ENCODE measurements at regions not wholly inside any gene's neighbourhood (a gene's known extent, or its start where the extent isn't known, plus 50 kb on each side); places are given as distances from the start of the nearest gene placed in this dataset.

DNA sequence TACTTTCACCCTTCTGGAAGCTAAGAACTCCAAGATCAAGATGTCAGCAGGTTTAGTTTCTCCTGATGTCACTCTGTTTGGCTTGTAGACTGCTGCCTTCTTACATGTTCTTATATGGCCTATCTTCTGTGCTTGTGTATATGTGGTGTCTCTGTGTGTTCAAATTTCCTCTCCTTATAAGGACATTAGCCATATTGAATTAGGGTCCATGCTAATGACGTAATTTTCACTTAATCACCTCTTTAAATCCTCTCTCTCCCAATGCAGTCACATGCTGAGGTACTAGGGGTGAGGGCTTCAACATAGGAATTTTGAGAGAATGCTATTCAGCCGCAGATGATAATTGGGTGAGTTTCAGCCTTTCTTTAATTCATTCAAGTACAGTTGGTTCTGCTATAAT, 458.3 kb upstream of the SYT4 start:
- H3K27me3 ChIP-seq (ENCODE audit: control insufficient read depth in 2 of 2, insufficient read depth in 2 of 2, low read length in 2 of 2), result no peaks in the 10 kb centered on the region
- H3K9ac ChIP-seq (ENCODE audit: low read depth in 1 of 2, low read length in 2 of 2), result no peak overlapping the region
- no peak overlapping the region for H3K4me3 ChIP-seq (ENCODE audit: low read length in 2 of 2)

GRCh38 chr18:43744960-43745745, 467.9 kb upstream of the SYT4 start:
- Histone ChIP-seq H3K36me3 (ENCODE audit: control insufficient read depth in 2 of 2, insufficient read depth in 2 of 2, low read length in 2 of 2) (no peaks in the 10 kb centered on the region), H3K27ac (ENCODE audit: low read depth in 2 of 2, low read length in 2 of 2) (no peak overlapping the region)

More for the DNA sequence above, 458.3 kb upstream of the SYT4 start:
- Histone ChIP-seq H3K36me3 (ENCODE audit: control insufficient read depth in 2 of 2, insufficient read depth in 2 of 2, low read length in 2 of 2) (no peaks in the 10 kb centered on the region), H3K27ac (ENCODE audit: low read depth in 2 of 2, low read length in 2 of 2) (no peak overlapping the region), H3K4me1 (ENCODE audit: control insufficient read depth in 2 of 2, insufficient read depth in 2 of 2, low read length in 2 of 2) (no peaks in the 10 kb centered on the region), H3K9me3 (ENCODE audit: control insufficient read depth in 2 of 2, low read length in 2 of 2) (peaks cover 0 to 3% of the 10 kb centered on the region in 2 donors)

GRCh38 chr18:43751203-43751602, 473.9 kb upstream of the SYT4 start:
- Histone ChIP-seq H3K36me3 (ENCODE audit: control insufficient read depth in 2 of 2, insufficient read depth in 2 of 2, low read length in 2 of 2) (no peaks in the 10 kb centered on the region), H3K4me1 (ENCODE audit: control insufficient read depth in 2 of 2, insufficient read depth in 2 of 2, low read length in 2 of 2) (no peaks in the 10 kb centered on the region), H3K9ac (ENCODE audit: low read depth in 1 of 2, low read length in 2 of 2) (no peak overlapping the region), H3K9me3 (ENCODE audit: control insufficient read depth in 2 of 2, low read length in 2 of 2) (no peaks in the 10 kb centered on the region), H3K4me3 (ENCODE audit: low read length in 2 of 2) (no peak overlapping the region), H3K27me3 (ENCODE audit: control insufficient read depth in 2 of 2, insufficient read depth in 2 of 2, low read length in 2 of 2) (no peaks in the 10 kb centered on the region), H3K27ac (ENCODE audit: low read depth in 2 of 2, low read length in 2 of 2) (no peak overlapping the region)

More at GRCh38 chr18:43744960-43745745, 467.9 kb upstream of the SYT4 start:
- Histone ChIP-seq H3K9me3 (ENCODE audit: control insufficient read depth in 2 of 2, low read length in 2 of 2) (peaks cover 0 to 4% of the 10 kb centered on the region in 2 donors), H3K4me1 (ENCODE audit: control insufficient read depth in 2 of 2, insufficient read depth in 2 of 2, low read length in 2 of 2) (no peaks in the 10 kb centered on the region), H3K27me3 (ENCODE audit: control insufficient read depth in 2 of 2, insufficient read depth in 2 of 2, low read length in 2 of 2) (no peaks in the 10 kb centered on the region), H3K4me3 (ENCODE audit: low read length in 2 of 2) (no peak overlapping the region), H3K9ac (ENCODE audit: low read depth in 1 of 2, low read length in 2 of 2) (no peak overlapping the region)

DNA sequence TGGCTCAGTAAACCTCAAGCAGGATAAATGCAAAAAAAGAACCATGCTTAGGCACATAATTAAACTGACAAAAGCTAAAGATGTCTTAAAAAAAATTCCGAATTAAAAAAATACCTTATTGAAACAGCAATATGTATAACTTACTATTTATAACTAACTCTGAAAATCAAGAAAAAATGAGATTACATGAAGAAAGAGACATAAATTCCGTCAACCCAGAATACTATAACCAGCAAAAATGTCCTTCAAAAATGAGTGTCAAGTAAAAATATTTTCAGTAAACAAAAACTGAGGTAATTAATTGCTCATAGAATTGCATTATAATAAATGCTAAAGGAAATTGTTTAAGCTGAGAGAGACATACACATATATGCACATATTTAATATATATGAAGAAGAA, 474.5 kb upstream of the SYT4 start:
- Histone ChIP-seq H3K9me3 (ENCODE audit: control insufficient read depth in 2 of 2, low read length in 2 of 2) (no peaks in the 10 kb centered on the region), H3K27ac (ENCODE audit: low read depth in 2 of 2, low read length in 2 of 2) (no peak overlapping the region), H3K9ac (ENCODE audit: low read depth in 1 of 2, low read length in 2 of 2) (no peak overlapping the region), H3K4me3 (ENCODE audit: low read length in 2 of 2) (no peak overlapping the region), H3K36me3 (ENCODE audit: control insufficient read depth in 2 of 2, insufficient read depth in 2 of 2, low read length in 2 of 2) (no peaks in the 10 kb centered on the region), H3K27me3 (ENCODE audit: control insufficient read depth in 2 of 2, insufficient read depth in 2 of 2, low read length in 2 of 2) (no peaks in the 10 kb centered on the region), H3K4me1 (ENCODE audit: control insufficient read depth in 2 of 2, insufficient read depth in 2 of 2, low read length in 2 of 2) (no peaks in the 10 kb centered on the region)

DNA sequence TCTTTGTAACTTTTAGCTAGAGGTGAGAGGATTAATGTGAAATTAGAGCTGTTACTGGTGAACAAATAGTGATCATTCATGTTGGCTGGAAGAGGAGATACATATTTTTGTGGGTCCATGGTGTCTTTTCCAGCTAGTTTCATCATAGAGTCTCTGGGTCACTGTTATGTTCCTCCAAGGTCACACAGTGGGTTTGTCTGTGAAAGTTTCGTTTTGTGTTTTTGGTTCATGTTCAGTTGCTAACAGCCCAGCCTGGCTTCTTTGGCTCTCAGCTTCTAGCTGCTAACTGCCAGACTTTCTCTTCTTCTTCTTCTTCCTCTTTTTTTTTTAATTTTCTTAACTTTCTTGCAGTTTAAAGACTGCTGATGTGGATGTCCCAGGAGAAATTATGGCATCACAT, 480.0 kb upstream of the SYT4 start:
- H3K27ac ChIP-seq (ENCODE audit: low read depth in 2 of 2, low read length in 2 of 2), result no peak overlapping the region
- no peaks in the 10 kb centered on the region for H3K36me3 ChIP-seq (ENCODE audit: control insufficient read depth in 2 of 2, insufficient read depth in 2 of 2, low read length in 2 of 2)
- no peaks in the 10 kb centered on the region for H3K9me3 ChIP-seq (ENCODE audit: control insufficient read depth in 2 of 2, low read length in 2 of 2)
- no peaks in the 10 kb centered on the region for H3K4me1 ChIP-seq (ENCODE audit: control insufficient read depth in 2 of 2, insufficient read depth in 2 of 2, low read length in 2 of 2)
- no peak overlapping the region for H3K4me3 ChIP-seq (ENCODE audit: low read length in 2 of 2)
- no peak overlapping the region for H3K9ac ChIP-seq (ENCODE audit: low read depth in 1 of 2, low read length in 2 of 2)
- H3K27me3 ChIP-seq (ENCODE audit: control insufficient read depth in 2 of 2, insufficient read depth in 2 of 2, low read length in 2 of 2), result no peaks in the 10 kb centered on the region

GRCh38 chr18:43758734-43759133, 481.4 kb upstream of the SYT4 start:
- H3K27me3 ChIP-seq (ENCODE audit: control insufficient read depth in 2 of 2, insufficient read depth in 2 of 2, low read length in 2 of 2), result no peaks in the 10 kb centered on the region
- H3K9ac ChIP-seq (ENCODE audit: low read depth in 1 of 2, low read length in 2 of 2), result no peak overlapping the region
- no peak overlapping the region for H3K4me3 ChIP-seq (ENCODE audit: low read length in 2 of 2)
- no peaks in the 10 kb centered on the region for H3K36me3 ChIP-seq (ENCODE audit: control insufficient read depth in 2 of 2, insufficient read depth in 2 of 2, low read length in 2 of 2)
- H3K4me1 ChIP-seq (ENCODE audit: control insufficient read depth in 2 of 2, insufficient read depth in 2 of 2, low read length in 2 of 2), result no peaks in the 10 kb centered on the region
- H3K27ac ChIP-seq (ENCODE audit: low read depth in 2 of 2, low read length in 2 of 2), result no peak overlapping the region
- no peaks in the 10 kb centered on the region for H3K9me3 ChIP-seq (ENCODE audit: control insufficient read depth in 2 of 2, low read length in 2 of 2)

DNA sequence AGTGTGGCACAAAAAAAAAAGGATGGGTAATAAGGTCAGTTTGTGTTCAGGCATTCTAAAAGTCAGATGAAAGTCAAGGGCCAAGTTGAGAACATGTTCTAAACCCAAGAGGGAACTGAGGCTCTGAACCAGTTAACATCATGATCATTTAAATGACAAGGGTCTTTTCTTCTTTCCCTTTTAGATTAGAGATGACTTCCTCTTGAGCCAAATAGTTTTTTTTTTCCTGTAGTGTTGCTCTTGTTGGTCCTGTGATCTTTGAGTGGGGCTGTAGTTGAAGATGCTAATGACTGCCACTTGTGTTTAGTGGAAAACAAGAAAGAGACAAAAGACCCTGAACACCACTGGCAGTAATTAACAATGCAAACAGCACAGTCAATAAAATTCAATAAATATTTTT, 482.7 kb upstream of the SYT4 start:
- H3K27me3 ChIP-seq (ENCODE audit: control insufficient read depth in 2 of 2, insufficient read depth in 2 of 2, low read length in 2 of 2), result no peaks in the 10 kb centered on the region
- no peak overlapping the region for H3K27ac ChIP-seq (ENCODE audit: low read depth in 2 of 2, low read length in 2 of 2)
- H3K4me1 ChIP-seq (ENCODE audit: control insufficient read depth in 2 of 2, insufficient read depth in 2 of 2, low read length in 2 of 2), result no peaks in the 10 kb centered on the region
- H3K36me3 ChIP-seq (ENCODE audit: control insufficient read depth in 2 of 2, insufficient read depth in 2 of 2, low read length in 2 of 2), result no peaks in the 10 kb centered on the region
- H3K4me3 ChIP-seq (ENCODE audit: low read length in 2 of 2), result no peak overlapping the region
- no peak overlapping the region for H3K9ac ChIP-seq (ENCODE audit: low read depth in 1 of 2, low read length in 2 of 2)
- no peaks in the 10 kb centered on the region for H3K9me3 ChIP-seq (ENCODE audit: control insufficient read depth in 2 of 2, low read length in 2 of 2)

DNA sequence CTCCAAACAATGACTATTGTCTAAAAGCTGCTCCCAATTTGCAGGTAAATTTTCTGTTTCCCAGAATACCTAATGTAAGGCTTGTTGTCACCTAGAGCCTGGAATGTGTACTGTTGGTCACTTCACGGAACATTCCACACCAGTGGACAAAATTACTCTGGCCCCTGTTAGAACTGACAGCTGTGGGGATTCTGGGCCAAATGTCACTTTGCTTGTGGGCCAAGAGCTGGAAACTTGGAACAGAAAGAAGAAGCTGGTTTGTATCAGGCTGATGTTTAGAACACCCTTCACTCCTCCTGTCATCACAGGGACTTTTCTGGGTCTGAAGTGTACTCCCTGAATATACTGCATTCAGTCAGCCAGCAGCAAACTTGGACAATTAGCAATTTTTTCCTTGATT, 495.6 kb upstream of the SYT4 start:
- no peaks in the 10 kb centered on the region for H3K4me1 ChIP-seq (ENCODE audit: control insufficient read depth in 2 of 2, insufficient read depth in 2 of 2, low read length in 2 of 2)
- H3K9ac ChIP-seq (ENCODE audit: low read depth in 1 of 2, low read length in 2 of 2), result no peak overlapping the region
- no peaks in the 10 kb centered on the region for H3K9me3 ChIP-seq (ENCODE audit: control insufficient read depth in 2 of 2, low read length in 2 of 2)
- H3K27ac ChIP-seq (ENCODE audit: low read depth in 2 of 2, low read length in 2 of 2), result no peak overlapping the region
- H3K36me3 ChIP-seq (ENCODE audit: control insufficient read depth in 2 of 2, insufficient read depth in 2 of 2, low read length in 2 of 2), result no peaks in the 10 kb centered on the region
- H3K4me3 ChIP-seq (ENCODE audit: low read length in 2 of 2), result no peak overlapping the region
- no peaks in the 10 kb centered on the region for H3K27me3 ChIP-seq (ENCODE audit: control insufficient read depth in 2 of 2, insufficient read depth in 2 of 2, low read length in 2 of 2)

- H3K4me3 ChIP-seq (ENCODE audit: low read length in 2 of 2), result no peak overlapping the region
Observed at GRCh38 chr18:43774497-43774896, 497.2 kb upstream of the SYT4 start.

GRCh38 chr18:43775591-43775990, 498.3 kb upstream of the SYT4 start:
- Histone ChIP-seq H3K27ac (ENCODE audit: low read depth in 2 of 2, low read length in 2 of 2) (no peak overlapping the region), H3K9me3 (ENCODE audit: control insufficient read depth in 2 of 2, low read length in 2 of 2) (no peaks in the 10 kb centered on the region), H3K9ac (ENCODE audit: low read depth in 1 of 2, low read length in 2 of 2) (no peak overlapping the region), H3K36me3 (ENCODE audit: control insufficient read depth in 2 of 2, insufficient read depth in 2 of 2, low read length in 2 of 2) (no peaks in the 10 kb centered on the region), H3K27me3 (ENCODE audit: control insufficient read depth in 2 of 2, insufficient read depth in 2 of 2, low read length in 2 of 2) (no peaks in the 10 kb centered on the region), H3K4me3 (ENCODE audit: low read length in 2 of 2) (no peak overlapping the region), H3K4me1 (ENCODE audit: control insufficient read depth in 2 of 2, insufficient read depth in 2 of 2, low read length in 2 of 2) (no peaks in the 10 kb centered on the region)

More at GRCh38 chr18:43774497-43774896, 497.2 kb upstream of the SYT4 start:
- no peaks in the 10 kb centered on the region for H3K9me3 ChIP-seq (ENCODE audit: control insufficient read depth in 2 of 2, low read length in 2 of 2)
- no peaks in the 10 kb centered on the region for H3K4me1 ChIP-seq (ENCODE audit: control insufficient read depth in 2 of 2, insufficient read depth in 2 of 2, low read length in 2 of 2)
- H3K9ac ChIP-seq (ENCODE audit: low read depth in 1 of 2, low read length in 2 of 2), result no peak overlapping the region
- no peaks in the 10 kb centered on the region for H3K27me3 ChIP-seq (ENCODE audit: control insufficient read depth in 2 of 2, insufficient read depth in 2 of 2, low read length in 2 of 2)
- H3K36me3 ChIP-seq (ENCODE audit: control insufficient read depth in 2 of 2, insufficient read depth in 2 of 2, low read length in 2 of 2), result no peaks in the 10 kb centered on the region
- H3K27ac ChIP-seq (ENCODE audit: low read depth in 2 of 2, low read length in 2 of 2), result no peak overlapping the region

All from mucosa of rectum (tissue), 2 donors.